ENCODE measurements at regions not wholly inside any gene's neighbourhood (a gene's known extent, or its start where the extent isn't known, plus 50 kb on each side); places are given as distances from the start of the nearest gene placed in this dataset.

GRCh38 chr1:95408507-95409136 lies 174.6 kb downstream of the RWDD3 start:
- no peak for DNase-seq (ENCODE audit: extremely low read depth in 1 of 4, low spot score in 3 of 4)
- H3K79me2 ChIP-seq (ENCODE audit: control insufficient read depth, insufficient read depth, low read length) = no peaks in the 10 kb centered on the region
- H3K9ac ChIP-seq (ENCODE audit: insufficient read depth in 1 of 2, low read depth in 2 of 2, low read length in 2 of 2) = no peak overlapping the region
- H3K9me1 ChIP-seq (ENCODE audit: control insufficient read depth, insufficient read depth, low read length) = no peaks in the 10 kb centered on the region
- no peak overlapping the region for H3K27ac ChIP-seq (ENCODE audit: extremely low read depth, low read depth, low read length)
- no peak overlapping the region for H2AFZ ChIP-seq (ENCODE audit: low read depth, low read length)
- no peak overlapping the region for H3K4me2 ChIP-seq (ENCODE audit: insufficient read depth, low read length)
- H3K27me3 ChIP-seq (ENCODE audit: control insufficient read depth in 2 of 2, insufficient read depth in 2 of 2, low read length in 2 of 2) = no peaks in the 10 kb centered on the region
- in situ Hi-C loops (cut with MboI) = no loop called here
- FAIRE-seq = no peak
- no peak overlapping the region for H3K4me3 ChIP-seq
- no TSS peak for BruUV-seq (replicated peaks)
- WGBS (ENCODE audit: insufficient coverage, low coverage, missing lambda C conversion rate) = 4% methylated on average over 4 of the region's 4 CpGs
- ATAC-seq = no peak
- intact Hi-C loops (cut with micrococcal nuclease) = no loop called here
- no peaks in the 10 kb centered on the region for H3K9me3 ChIP-seq (replicated peaks; ENCODE audit: control insufficient read depth, insufficient read depth, low read depth, low read length)
- ChIA-PET CTCF (ENCODE audit: low intra/inter-chr PET ratio) (no interaction called here), POLR2A (no interaction called here)
- H3K36me3 ChIP-seq (ENCODE audit: control insufficient read depth, insufficient read depth, low read length) = no peaks in the 10 kb centered on the region
- no peaks in the 10 kb centered on the region; a peak in 1 of 5 replicates for H3K4me1 ChIP-seq (replicated peaks in 1 of 2; ENCODE audit: control insufficient read depth in 2 of 2, insufficient read depth in 2 of 2, low read length in 2 of 2)
- H4K20me1 ChIP-seq (replicated peaks; ENCODE audit: control insufficient read depth, insufficient read depth, low read length) = no peaks in the 10 kb centered on the region
- TF ChIP-seq MAFF (IDR thresholded peaks at IDR 0.05; ENCODE audit: low read length) (no peak), ZNF311 (CRISPR knock-in tag; IDR thresholded peaks at IDR 0.05) (no peak), TSHZ1 (CRISPR knock-in tag; IDR thresholded peaks at IDR 0.05) (no peak), ATF7 (IDR thresholded peaks at IDR 0.05) (no peak), MXD1 (CRISPR knock-in tag; IDR thresholded peaks at IDR 0.05; ENCODE audit: borderline replicate concordance, poor library complexity, severe bottlenecking) (no peak), SMC3 (conservative IDR thresholded peaks at IDR 0.05; ENCODE audit: insufficient read depth, low read depth, low read length) (no peak), ZNF644 (tag; IDR thresholded peaks at IDR 0.05; ENCODE audit: low read depth) (no peak), MYBL2 (IDR thresholded peaks at IDR 0.05; ENCODE audit: low read depth) (no peak), MYBL2 (CRISPR knock-in tag; IDR thresholded peaks at IDR 0.05; ENCODE audit: borderline replicate concordance) (no peak), AFF4 (CRISPR knock-in tag; IDR thresholded peaks at IDR 0.05) (no peak), NCOA6 (IDR thresholded peaks at IDR 0.05) (no peak), BMI1 (IDR thresholded peaks at IDR 0.05; ENCODE audit: low read length) (no peak), GABPB2 (CRISPR knock-in tag; conservative IDR thresholded peaks at IDR 0.05) (no peak), ESRRB (CRISPR knock-in tag; IDR thresholded peaks at IDR 0.05; ENCODE audit: borderline replicate concordance) (no peak)
